IPS DF 4.7 (cell line): ENCODE measurements at regions not wholly inside any gene's neighbourhood (a gene's known extent, or its start where the extent isn't known, plus 50 kb on each side); places are given as distances from the start of the nearest gene placed in this dataset.
"Not testable (repeated sequence)": the region's sequence is repeated elsewhere in the genome, so short reads cannot be mapped to it uniquely, and the experiment has no call there.

ENCODE experiments used
- DNase-seq: peaks from one replicate; pipeline ENCODE4 v3.0.0-alpha.2; 2013; ENCODE audit warnings: low spot score; ENCODE audit errors: extremely low read depth

GRCh38 chr4:151858356-151858755 lies 97.5 kb upstream of the GATB start:
- DNase-seq, result no peak

GRCh38 chr4:151857368-151857767 lies 96.6 kb upstream of the GATB start:
- no peak for DNase-seq

- DNase-seq, result no peak
These were observed 94.9 kb upstream of the GATB start for GRCh38 chr4:151855747-151856146.

- DNase-seq, result no peak
These were observed 93.9 kb upstream of the GATB start for GRCh38 chr4:151854731-151855130.

- DNase-seq, result no peak
These were observed 92.2 kb upstream of the GATB start for GRCh38 chr4:151853034-151853433.

- DNase-seq, result no peak
These were observed 91.4 kb upstream of the GATB start for GRCh38 chr4:151852202-151852601.

GRCh38 chr4:151851354-151851753 lies 90.5 kb upstream of the GATB start:
- no peak for DNase-seq

GRCh38 chr4:151850791-151851213 lies 90.0 kb upstream of the GATB start:
- no peak for DNase-seq

GRCh38 chr4:151845551-151845950 lies 84.7 kb upstream of the GATB start:
- DNase-seq, result not testable (repeated sequence)

- DNase-seq, result no peak
These were observed 81.7 kb upstream of the GATB start for GRCh38 chr4:151842430-151843079.

GRCh38 chr4:151841107-151841506 lies 80.3 kb upstream of the GATB start:
- DNase-seq, result no peak

GRCh38 chr4:151835467-151835866 lies 74.7 kb upstream of the GATB start:
- DNase-seq, result no peak

- DNase-seq, result no peak
These were observed 72.4 kb upstream of the GATB start for GRCh38 chr4:151833174-151833573.

GRCh38 chr4:151831526-151831925 lies 70.7 kb upstream of the GATB start:
- DNase-seq, result no peak

GRCh38 chr4:151830168-151830567 lies 69.4 kb upstream of the GATB start:
- no peak for DNase-seq

- no peak for DNase-seq
These were observed 68.5 kb upstream of the GATB start for GRCh38 chr4:151829309-151829708.

- no peak for DNase-seq
These were observed 63.8 kb upstream of the GATB start for GRCh38 chr4:151824656-151825055.

GRCh38 chr4:151822331-151822730 lies 61.5 kb upstream of the GATB start:
- no peak for DNase-seq

- no peak for DNase-seq
These were observed 59.2 kb upstream of the GATB start for GRCh38 chr4:151820004-151820403.

- peak; percentile 36 for DNase-seq
These were observed 50.6 kb upstream of the GATB start for GRCh38 chr4:151811403-151811802.
